ENCODE measurements at regions not wholly inside any gene's neighbourhood (a gene's known extent, or its start where the extent isn't known, plus 50 kb on each side); places are given as distances from the start of the nearest gene placed in this dataset.

DNA sequence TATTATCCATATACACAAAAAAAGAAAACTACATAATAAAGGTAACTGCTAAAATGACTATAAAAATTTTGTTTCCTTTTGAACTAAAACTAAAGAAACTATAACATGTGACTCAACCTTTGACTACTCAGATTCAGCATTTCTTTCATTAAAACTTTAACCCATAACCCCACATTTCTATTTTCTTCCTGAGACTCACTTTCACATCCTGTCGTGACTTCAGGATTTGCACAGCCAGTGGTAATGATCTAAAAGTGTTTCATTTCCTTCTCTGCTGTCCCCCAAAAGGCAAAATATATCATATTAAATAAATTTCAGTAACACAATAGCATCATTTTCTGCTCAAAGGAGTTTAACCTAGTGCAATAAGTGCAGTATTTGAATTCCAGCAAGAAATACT is 1022.4 kb upstream of the DIAPH2 start:
- Histone ChIP-seq H3K4me1 (ENCODE audit: control insufficient read depth in 3 of 3, insufficient read depth in 3 of 3, low read length in 3 of 3) (no peaks in the 10 kb centered on the region), H3K9ac (ENCODE audit: low read depth in 1 of 3, low read length in 3 of 3) (no peak overlapping the region), H3K4me3 (ENCODE audit: low read length in 3 of 3) (no peak overlapping the region), H3K9me3 (ENCODE audit: control insufficient read depth in 3 of 3, low read length in 3 of 3) (no peaks in the 10 kb centered on the region), H3K36me3 (ENCODE audit: control insufficient read depth in 3 of 3, insufficient read depth in 3 of 3, low read length in 3 of 3) (no peaks in the 10 kb centered on the region), H3K27ac (ENCODE audit: low read depth, low read length) (no peak overlapping the region), H3K27me3 (ENCODE audit: control insufficient read depth in 3 of 3, insufficient read depth in 3 of 3, low read length in 3 of 3) (no peaks in the 10 kb centered on the region)

DNA sequence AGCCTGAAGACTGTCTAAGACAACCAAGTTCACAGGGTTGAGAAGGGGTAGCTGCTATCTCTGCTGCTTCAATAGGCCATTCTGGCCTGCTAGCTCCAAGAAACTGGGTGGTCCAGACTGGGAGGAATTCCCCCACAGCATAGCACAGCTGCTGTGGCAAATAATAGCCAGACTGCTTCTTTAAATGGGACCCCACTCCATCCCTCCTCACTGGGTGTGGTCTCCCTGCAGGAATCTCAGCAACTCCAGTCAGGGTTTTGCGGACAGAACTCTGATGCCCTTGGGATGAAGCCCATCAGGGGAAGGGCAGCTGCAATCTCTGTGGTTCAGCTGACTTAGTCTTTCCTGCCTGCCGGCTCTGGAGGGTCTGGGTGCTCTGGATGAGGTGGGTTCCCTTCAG is 1018.6 kb upstream of the DIAPH2 start:
- Histone ChIP-seq H3K4me1 (ENCODE audit: control insufficient read depth in 3 of 3, insufficient read depth in 3 of 3, low read length in 3 of 3) (no peaks in the 10 kb centered on the region), H3K9ac (ENCODE audit: low read depth in 1 of 3, low read length in 3 of 3) (no peak overlapping the region), H3K9me3 (ENCODE audit: control insufficient read depth in 3 of 3, low read length in 3 of 3) (no peaks in the 10 kb centered on the region), H3K27me3 (ENCODE audit: control insufficient read depth in 3 of 3, insufficient read depth in 3 of 3, low read length in 3 of 3) (no peaks in the 10 kb centered on the region), H3K27ac (ENCODE audit: low read depth, low read length) (no peak overlapping the region), H3K36me3 (ENCODE audit: control insufficient read depth in 3 of 3, insufficient read depth in 3 of 3, low read length in 3 of 3) (no peaks in the 10 kb centered on the region), H3K4me3 (ENCODE audit: low read length in 3 of 3) (no peak overlapping the region)

DNA sequence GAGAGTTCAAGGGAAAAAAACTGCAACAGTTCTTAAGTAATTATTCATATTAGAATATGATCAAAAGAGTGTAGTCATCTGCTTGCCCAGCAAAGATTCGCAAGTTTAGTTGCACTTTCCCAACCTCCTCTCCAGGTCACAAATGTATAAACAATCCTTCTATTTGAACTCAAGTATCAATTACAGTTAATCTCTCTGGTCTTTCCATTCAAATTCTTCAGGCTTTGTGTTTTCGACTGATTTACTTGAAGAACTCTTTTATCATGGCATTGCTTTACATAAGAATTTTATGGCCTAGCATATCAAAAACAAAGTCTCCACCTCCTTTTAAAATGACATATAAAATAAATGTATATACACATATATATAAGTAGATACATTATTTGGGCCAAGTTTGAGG is 1009.6 kb upstream of the DIAPH2 start:
- no peaks in the 10 kb centered on the region for H3K36me3 ChIP-seq (ENCODE audit: control insufficient read depth in 3 of 3, insufficient read depth in 3 of 3, low read length in 3 of 3)
- H3K9ac ChIP-seq (ENCODE audit: low read depth in 1 of 3, low read length in 3 of 3), result no peak overlapping the region
- no peak overlapping the region for H3K4me3 ChIP-seq (ENCODE audit: low read length in 3 of 3)
- H3K4me1 ChIP-seq (ENCODE audit: control insufficient read depth in 3 of 3, insufficient read depth in 3 of 3, low read length in 3 of 3), result no peaks in the 10 kb centered on the region
- H3K9me3 ChIP-seq (ENCODE audit: control insufficient read depth in 3 of 3, low read length in 3 of 3), result no peaks in the 10 kb centered on the region
- no peak overlapping the region for H3K27ac ChIP-seq (ENCODE audit: low read depth, low read length)
- H3K27me3 ChIP-seq (ENCODE audit: control insufficient read depth in 3 of 3, insufficient read depth in 3 of 3, low read length in 3 of 3), result no peaks in the 10 kb centered on the region

DNA sequence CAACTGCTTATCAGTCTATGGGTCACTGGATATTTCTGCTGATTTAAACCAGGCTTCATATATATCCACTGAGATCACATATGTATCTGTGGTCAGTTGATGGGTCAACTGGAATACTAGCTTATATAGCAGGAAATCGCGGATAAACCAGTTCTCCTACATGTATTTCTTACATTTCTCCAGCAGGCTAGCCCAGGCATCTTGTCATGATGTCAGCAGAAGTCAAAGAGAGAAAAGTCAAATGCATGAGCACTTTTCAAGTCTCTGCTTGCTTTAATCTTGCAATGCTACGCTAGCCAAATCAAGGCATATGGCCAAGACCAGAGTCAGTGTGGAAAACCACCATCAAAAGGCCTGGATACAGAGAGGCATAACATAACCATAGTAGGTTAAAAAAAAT is 1008.8 kb upstream of the DIAPH2 start:
- Histone ChIP-seq H3K4me1 (ENCODE audit: control insufficient read depth in 3 of 3, insufficient read depth in 3 of 3, low read length in 3 of 3) (no peaks in the 10 kb centered on the region), H3K9me3 (ENCODE audit: control insufficient read depth in 3 of 3, low read length in 3 of 3) (no peaks in the 10 kb centered on the region), H3K9ac (ENCODE audit: low read depth in 1 of 3, low read length in 3 of 3) (no peak overlapping the region), H3K27ac (ENCODE audit: low read depth, low read length) (no peak overlapping the region), H3K36me3 (ENCODE audit: control insufficient read depth in 3 of 3, insufficient read depth in 3 of 3, low read length in 3 of 3) (no peaks in the 10 kb centered on the region), H3K4me3 (ENCODE audit: low read length in 3 of 3) (no peak overlapping the region), H3K27me3 (ENCODE audit: control insufficient read depth in 3 of 3, insufficient read depth in 3 of 3, low read length in 3 of 3) (no peaks in the 10 kb centered on the region)

DNA sequence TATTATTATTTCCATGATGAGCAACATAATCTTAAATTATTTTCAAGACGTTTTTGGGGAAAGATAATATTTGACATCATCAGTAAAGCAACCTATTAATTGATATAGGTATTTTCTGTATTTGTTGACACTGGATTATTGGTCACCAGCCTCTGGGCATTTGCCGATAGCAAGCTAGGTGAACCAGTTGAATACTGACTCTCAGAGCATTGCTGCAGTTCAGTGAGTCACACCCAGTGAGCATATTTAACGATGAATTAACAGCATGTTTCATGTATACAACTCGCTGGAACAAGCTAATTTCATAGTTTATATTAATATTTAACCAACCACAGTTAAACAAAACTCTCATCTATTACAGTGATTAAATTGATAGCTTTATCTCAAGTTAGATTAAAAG is 1006.0 kb upstream of the DIAPH2 start:
- no peaks in the 10 kb centered on the region for H3K9me3 ChIP-seq (ENCODE audit: control insufficient read depth in 3 of 3, low read length in 3 of 3)
- H3K9ac ChIP-seq (ENCODE audit: low read depth in 1 of 3, low read length in 3 of 3), result no peak overlapping the region
- H3K27ac ChIP-seq (ENCODE audit: low read depth, low read length), result no peak overlapping the region
- H3K4me3 ChIP-seq (ENCODE audit: low read length in 3 of 3), result no peak overlapping the region
- H3K4me1 ChIP-seq (ENCODE audit: control insufficient read depth in 3 of 3, insufficient read depth in 3 of 3, low read length in 3 of 3), result no peaks in the 10 kb centered on the region
- H3K36me3 ChIP-seq (ENCODE audit: control insufficient read depth in 3 of 3, insufficient read depth in 3 of 3, low read length in 3 of 3), result no peaks in the 10 kb centered on the region
- no peaks in the 10 kb centered on the region for H3K27me3 ChIP-seq (ENCODE audit: control insufficient read depth in 3 of 3, insufficient read depth in 3 of 3, low read length in 3 of 3)

DNA sequence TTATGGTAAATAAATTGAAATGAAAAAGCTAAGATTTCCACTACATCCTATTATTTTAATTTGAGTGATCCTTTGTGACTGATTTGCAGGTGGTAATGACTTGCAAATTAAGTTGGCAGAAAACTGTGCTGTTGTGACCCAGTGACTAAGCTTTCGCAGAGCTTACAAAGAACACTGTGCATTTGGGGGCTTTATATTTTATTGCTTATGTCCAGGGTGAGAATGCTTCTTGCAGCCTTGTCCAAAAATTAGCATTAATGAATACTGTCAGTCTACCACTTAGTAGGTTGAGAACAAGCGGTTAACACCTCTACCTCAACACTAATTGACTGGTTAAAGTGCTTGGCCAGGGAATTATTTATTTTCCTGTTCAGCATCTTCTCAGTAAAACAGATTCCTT is 991.3 kb upstream of the DIAPH2 start:
- Histone ChIP-seq H3K9ac (ENCODE audit: low read depth in 1 of 3, low read length in 3 of 3) (no peak overlapping the region), H3K4me1 (ENCODE audit: control insufficient read depth in 3 of 3, insufficient read depth in 3 of 3, low read length in 3 of 3) (no peaks in the 10 kb centered on the region), H3K36me3 (ENCODE audit: control insufficient read depth in 3 of 3, insufficient read depth in 3 of 3, low read length in 3 of 3) (no peaks in the 10 kb centered on the region), H3K27ac (ENCODE audit: low read depth, low read length) (no peak overlapping the region), H3K27me3 (ENCODE audit: control insufficient read depth in 3 of 3, insufficient read depth in 3 of 3, low read length in 3 of 3) (no peaks in the 10 kb centered on the region), H3K4me3 (ENCODE audit: low read length in 3 of 3) (no peak overlapping the region), H3K9me3 (ENCODE audit: control insufficient read depth in 3 of 3, low read length in 3 of 3) (no peaks in the 10 kb centered on the region)

GRCh38 chrX:95703696-95704095 is 980.9 kb upstream of the DIAPH2 start:
- Histone ChIP-seq H3K27ac (ENCODE audit: low read depth, low read length) (no peak overlapping the region), H3K27me3 (ENCODE audit: control insufficient read depth in 3 of 3, insufficient read depth in 3 of 3, low read length in 3 of 3) (no peaks in the 10 kb centered on the region), H3K9ac (ENCODE audit: low read depth in 1 of 3, low read length in 3 of 3) (no peak overlapping the region), H3K36me3 (ENCODE audit: control insufficient read depth in 3 of 3, insufficient read depth in 3 of 3, low read length in 3 of 3) (no peaks in the 10 kb centered on the region), H3K4me3 (ENCODE audit: low read length in 3 of 3) (no peak overlapping the region), H3K9me3 (ENCODE audit: control insufficient read depth in 3 of 3, low read length in 3 of 3) (no peaks in the 10 kb centered on the region), H3K4me1 (ENCODE audit: control insufficient read depth in 3 of 3, insufficient read depth in 3 of 3, low read length in 3 of 3) (no peaks in the 10 kb centered on the region)

DNA sequence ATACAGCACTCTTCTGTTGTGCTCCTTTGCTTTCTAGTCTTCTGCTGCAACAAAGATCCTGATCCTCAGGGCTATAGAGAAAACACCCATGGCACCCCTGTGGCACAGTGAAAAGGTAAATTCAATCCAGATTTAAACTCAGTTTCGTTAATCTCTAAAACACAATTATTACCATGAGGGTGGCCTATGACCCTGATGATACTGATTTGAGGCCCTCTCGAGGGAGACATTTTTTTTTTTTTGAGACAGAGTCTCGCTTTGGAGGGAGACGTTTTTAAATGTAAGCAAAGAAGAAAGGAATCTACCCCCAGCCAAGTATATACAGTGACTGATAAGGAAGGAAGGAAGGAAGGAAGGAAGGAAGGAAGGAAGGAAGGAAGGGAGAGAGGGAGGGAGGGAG is 967.8 kb upstream of the DIAPH2 start:
- Histone ChIP-seq H3K36me3 (ENCODE audit: control insufficient read depth in 3 of 3, insufficient read depth in 3 of 3, low read length in 3 of 3) (no peaks in the 10 kb centered on the region), H3K27ac (ENCODE audit: low read depth, low read length) (no peak overlapping the region), H3K4me1 (ENCODE audit: control insufficient read depth in 3 of 3, insufficient read depth in 3 of 3, low read length in 3 of 3) (no peaks in the 10 kb centered on the region), H3K9ac (ENCODE audit: low read depth in 1 of 3, low read length in 3 of 3) (no peak overlapping the region), H3K4me3 (ENCODE audit: low read length in 3 of 3) (no peak overlapping the region), H3K9me3 (ENCODE audit: control insufficient read depth in 3 of 3, low read length in 3 of 3) (no peaks in the 10 kb centered on the region), H3K27me3 (ENCODE audit: control insufficient read depth in 3 of 3, insufficient read depth in 3 of 3, low read length in 3 of 3) (no peaks in the 10 kb centered on the region)

- H3K4me1 ChIP-seq (ENCODE audit: control insufficient read depth in 3 of 3, insufficient read depth in 3 of 3, low read length in 3 of 3), result no peaks in the 10 kb centered on the region
- H3K9ac ChIP-seq (ENCODE audit: low read depth in 1 of 3, low read length in 3 of 3), result no peak overlapping the region
- no peaks in the 10 kb centered on the region for H3K36me3 ChIP-seq (ENCODE audit: control insufficient read depth in 3 of 3, insufficient read depth in 3 of 3, low read length in 3 of 3)
- no peak overlapping the region for H3K4me3 ChIP-seq (ENCODE audit: low read length in 3 of 3)
- H3K9me3 ChIP-seq (ENCODE audit: control insufficient read depth in 3 of 3, low read length in 3 of 3), result no peaks in the 10 kb centered on the region
- H3K27me3 ChIP-seq (ENCODE audit: control insufficient read depth in 3 of 3, insufficient read depth in 3 of 3, low read length in 3 of 3), result no peaks in the 10 kb centered on the region
- no peak overlapping the region for H3K27ac ChIP-seq (ENCODE audit: low read depth, low read length)
Observed at GRCh38 chrX:95718746-95719145, 965.9 kb upstream of the DIAPH2 start.

DNA sequence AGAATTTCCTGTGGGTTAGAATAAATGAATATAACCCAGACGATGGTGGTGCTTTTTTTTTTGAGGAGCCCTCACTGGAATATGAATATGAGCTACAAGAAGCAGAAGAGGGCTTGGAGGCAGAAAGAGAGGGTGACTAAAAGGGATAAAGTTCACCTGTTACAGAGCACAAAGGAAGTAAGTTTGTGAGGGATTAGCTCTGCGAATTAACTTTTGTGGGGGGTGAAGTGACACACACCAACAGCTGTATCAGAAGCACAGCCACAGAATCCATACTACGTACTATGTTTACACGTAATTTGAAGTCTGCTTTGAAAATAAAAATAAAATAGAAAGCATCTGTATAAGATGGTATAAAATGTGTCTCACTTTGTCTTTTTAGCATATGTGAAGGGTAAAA is 963.6 kb upstream of the DIAPH2 start:
- H3K27me3 ChIP-seq (ENCODE audit: control insufficient read depth in 3 of 3, insufficient read depth in 3 of 3, low read length in 3 of 3), result no peaks in the 10 kb centered on the region
- no peaks in the 10 kb centered on the region for H3K4me1 ChIP-seq (ENCODE audit: control insufficient read depth in 3 of 3, insufficient read depth in 3 of 3, low read length in 3 of 3)
- no peaks in the 10 kb centered on the region for H3K9me3 ChIP-seq (ENCODE audit: control insufficient read depth in 3 of 3, low read length in 3 of 3)
- no peak overlapping the region for H3K9ac ChIP-seq (ENCODE audit: low read depth in 1 of 3, low read length in 3 of 3)
- no peak overlapping the region for H3K4me3 ChIP-seq (ENCODE audit: low read length in 3 of 3)
- no peak overlapping the region for H3K27ac ChIP-seq (ENCODE audit: low read depth, low read length)
- no peaks in the 10 kb centered on the region for H3K36me3 ChIP-seq (ENCODE audit: control insufficient read depth in 3 of 3, insufficient read depth in 3 of 3, low read length in 3 of 3)

DNA sequence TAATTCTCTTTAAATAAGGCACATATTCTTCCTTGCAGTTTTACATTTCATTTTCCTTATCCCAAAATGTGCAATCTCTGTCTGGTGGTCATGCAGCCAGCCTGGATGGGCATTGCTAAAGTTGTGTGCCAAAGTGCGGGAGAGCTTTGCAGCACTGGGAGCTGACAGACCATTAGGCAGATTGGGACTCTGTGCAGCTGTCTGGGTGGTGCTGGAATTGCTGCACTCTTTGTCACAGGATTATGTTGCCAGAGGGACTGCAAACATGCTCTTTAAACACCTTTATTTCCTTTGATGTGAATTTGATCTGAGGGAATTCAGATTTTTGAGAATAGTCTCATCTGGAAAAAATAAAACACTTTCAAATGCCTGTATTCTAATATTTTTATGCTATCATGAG is 956.2 kb upstream of the DIAPH2 start:
- Histone ChIP-seq H3K4me3 (ENCODE audit: low read length in 3 of 3) (no peak overlapping the region), H3K9ac (ENCODE audit: low read depth in 1 of 3, low read length in 3 of 3) (no peak overlapping the region), H3K4me1 (ENCODE audit: control insufficient read depth in 3 of 3, insufficient read depth in 3 of 3, low read length in 3 of 3) (no peaks in the 10 kb centered on the region), H3K9me3 (ENCODE audit: control insufficient read depth in 3 of 3, low read length in 3 of 3) (no peaks in the 10 kb centered on the region), H3K27ac (ENCODE audit: low read depth, low read length) (no peak overlapping the region), H3K27me3 (ENCODE audit: control insufficient read depth in 3 of 3, insufficient read depth in 3 of 3, low read length in 3 of 3) (peaks cover 0 to 3% (median 0%) of the 10 kb centered on the region in 3 donors), H3K36me3 (ENCODE audit: control insufficient read depth in 3 of 3, insufficient read depth in 3 of 3, low read length in 3 of 3) (no peaks in the 10 kb centered on the region)

Measured in skeletal muscle tissue (tissue), 3 donors.